Natural killer cell treated with Interleukin-12 subunit alpha and Interleukin-12 subunit beta and Interleukin-15 and Interleukin-18, amount 100 ng/mL, for 72 hours (primary cell): ENCODE measurements at regions not wholly inside any gene's neighbourhood (a gene's known extent, or its start where the extent isn't known, plus 50 kb on each side); places are given as distances from the start of the nearest gene placed in this dataset.

Experiments used
- ATAC-seq, 2 donors: fragments of 150-1000 bp; cut with Tn5 transposase in 1 of 2; sonication (Bioruptor Pico), chemical (Tn5 transposase) in 1 of 2; 2 replicates each; pipeline ENCODE4 v1.10.0; 2021
- DNase-seq: peaks from one replicate; pipeline ENCODE4 v3.0.0; 2022; ENCODE audit warnings: low spot score
- H3K27ac Mint-ChIP-seq, 2 donors: 1 replicate in 1 of 2; 2 replicates in 1 of 2; pipeline ENCODE4 v1.8.0; 2022; ENCODE audit warnings: mixed read lengths in 2 of 2, mild to moderate bottlenecking in 1 of 2, moderate library complexity in 1 of 2
- H3K27me3 Mint-ChIP-seq, 2 donors: 1 replicate in 1 of 2; 2 replicates in 1 of 2; pipeline ENCODE4 v1.8.0; 2022; ENCODE audit warnings: mixed read lengths in 2 of 2
- H3K36me3 Mint-ChIP-seq: one replicate; pipeline ENCODE4 v1.8.0; 2022; ENCODE audit warnings: mixed read lengths
- H3K4me1 Mint-ChIP-seq, 2 donors: 1 replicate in 1 of 2; 2 replicates in 1 of 2; pipeline ENCODE4 v1.8.0; 2022; ENCODE audit warnings: low read depth in 2 of 2, mixed read lengths in 2 of 2, mild to moderate bottlenecking in 1 of 2
- H3K4me3 Mint-ChIP-seq: one replicate; pipeline ENCODE4 v1.8.0; 2022; ENCODE audit warnings: mixed read lengths
- H3K9me3 Mint-ChIP-seq: 2 replicates; pipeline ENCODE4 v1.8.0; 2022; ENCODE audit warnings: mixed read lengths

DNA sequence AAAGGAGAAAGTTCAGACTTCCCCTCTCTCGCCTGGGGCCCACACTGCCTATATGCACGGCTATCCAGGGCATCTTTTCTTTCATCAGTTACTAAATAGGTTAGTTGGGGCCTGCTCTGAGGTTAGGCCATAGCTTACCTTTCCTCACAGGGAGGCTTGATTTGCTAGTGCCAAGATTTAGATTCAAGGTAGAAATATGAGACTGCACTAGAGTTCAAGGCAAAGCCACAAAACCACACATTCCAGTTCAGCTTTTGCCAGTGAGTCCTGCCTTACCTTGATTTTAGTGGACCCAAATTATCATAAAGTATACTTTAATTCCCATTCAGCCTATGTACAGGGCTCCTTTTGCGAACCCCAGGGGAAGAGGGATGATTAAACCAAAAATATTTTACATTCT, 762.8 kb downstream of the PDHA2 start:
- H3K4me1 Mint-ChIP-seq: no peaks in the 10 kb centered on the region
- no peaks in the 10 kb centered on the region for H3K36me3 Mint-ChIP-seq
- H3K27me3 Mint-ChIP-seq: no peaks in the 10 kb centered on the region
- no peak overlapping the region for H3K27ac Mint-ChIP-seq
- no peaks in the 10 kb centered on the region for H3K9me3 Mint-ChIP-seq
- ATAC-seq (no peak), DNase-seq (no peak)
- no peak overlapping the region for H3K4me3 Mint-ChIP-seq

DNA sequence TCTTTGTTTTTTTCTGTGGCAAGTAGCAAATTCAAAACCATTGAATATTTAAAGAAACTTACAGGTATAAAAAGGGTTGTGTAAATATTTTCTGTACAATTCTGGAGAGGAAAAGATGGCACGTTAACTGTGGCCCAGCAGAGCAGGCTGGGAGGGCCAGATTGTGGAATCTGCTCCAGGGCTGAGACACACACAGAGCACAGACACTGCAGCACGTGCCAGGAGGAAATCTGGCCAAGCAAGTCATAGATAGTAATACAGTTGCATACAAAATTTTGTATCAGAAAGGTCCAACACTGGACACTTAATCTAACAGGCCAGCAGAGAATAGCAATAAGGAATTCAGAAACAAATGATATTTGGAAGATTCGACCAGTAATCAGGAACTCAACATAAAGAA, 763.7 kb downstream of the PDHA2 start:
- no peak for DNase-seq
- no peak overlapping the region for H3K27ac Mint-ChIP-seq
- no peaks in the 10 kb centered on the region for H3K27me3 Mint-ChIP-seq

DNA sequence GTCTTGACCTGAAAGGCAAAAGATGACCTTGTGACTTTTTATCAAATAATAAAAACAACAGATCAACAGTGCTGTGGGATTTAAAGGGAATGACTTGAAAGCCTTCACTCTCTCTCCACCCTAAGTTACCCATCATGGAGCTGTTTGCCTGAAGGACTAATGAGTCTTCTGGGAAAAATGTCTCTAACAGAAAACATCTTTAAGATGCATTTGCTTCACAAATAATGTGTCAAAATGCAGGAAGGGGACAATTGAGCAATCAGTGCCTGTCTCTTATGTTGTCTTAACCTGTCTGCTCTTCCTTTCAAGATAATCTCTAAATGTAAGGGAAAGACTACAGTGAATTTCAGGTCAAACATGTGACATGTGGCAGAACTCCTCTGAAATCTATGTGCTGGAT, 766.6 kb downstream of the PDHA2 start:
- ATAC-seq: no peak

More for the DNA sequence above, 763.7 kb downstream of the PDHA2 start:
- Mint-ChIP-seq H3K4me3 (no peak overlapping the region), H3K36me3 (no peaks in the 10 kb centered on the region), H3K9me3 (peaks cover 7% of the 10 kb centered on the region), H3K4me1 (no peaks in the 10 kb centered on the region)
- no peak for ATAC-seq

DNA sequence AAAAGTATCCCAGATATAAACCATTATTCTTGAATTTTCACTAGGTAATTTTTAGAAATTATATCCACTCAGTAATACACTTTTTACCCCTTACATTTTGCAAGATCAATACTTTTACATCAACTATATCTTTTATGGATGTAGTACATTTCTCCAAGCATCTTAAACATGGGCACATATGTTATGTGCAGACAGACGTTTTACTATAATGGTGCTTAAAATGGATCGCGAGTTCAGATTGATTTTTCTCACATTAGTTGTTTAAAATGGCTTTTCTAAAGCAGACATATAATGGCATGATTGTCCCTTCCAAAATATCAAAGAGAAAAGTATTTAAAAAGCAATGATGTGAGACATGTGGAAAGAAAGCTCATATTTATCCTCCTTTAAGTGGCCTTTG, 786.1 kb downstream of the PDHA2 start:
- ATAC-seq (no peak), DNase-seq (no peak)
- Mint-ChIP-seq H3K9me3 (peaks cover 19% of the 10 kb centered on the region), H3K4me1 (no peaks in the 10 kb centered on the region), H3K27ac (no peak overlapping the region), H3K27me3 (no peaks in the 10 kb centered on the region), H3K36me3 (peaks cover 4% of the 10 kb centered on the region), H3K4me3 (no peak overlapping the region)

More for the DNA sequence above, 766.6 kb downstream of the PDHA2 start:
- Mint-ChIP-seq H3K36me3 (no peaks in the 10 kb centered on the region), H3K27ac (no peak overlapping the region), H3K9me3 (peaks cover 12% of the 10 kb centered on the region), H3K4me3 (no peak overlapping the region), H3K4me1 (no peaks in the 10 kb centered on the region), H3K27me3 (no peaks in the 10 kb centered on the region)
- no peak for DNase-seq

DNA sequence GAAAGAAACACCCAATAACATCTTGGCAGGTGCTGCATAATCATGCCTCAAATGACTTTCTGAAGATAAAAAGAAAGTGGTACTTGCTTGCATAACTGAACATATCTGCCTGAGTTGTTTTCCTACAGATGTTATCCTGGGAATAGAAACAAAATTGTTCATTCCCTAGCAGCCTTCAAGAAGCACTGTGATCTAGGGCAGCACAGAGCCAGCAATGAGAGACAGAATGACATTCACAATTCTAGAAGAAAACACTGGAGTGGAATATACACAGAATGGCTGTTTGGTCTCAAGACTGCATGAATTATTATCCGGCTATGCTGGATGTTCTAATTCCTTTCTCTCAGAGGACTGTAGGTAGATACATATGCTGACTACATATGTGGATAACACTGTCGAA, 790.9 kb downstream of the PDHA2 start:
- no peak for ATAC-seq
- no peaks in the 10 kb centered on the region for H3K4me1 Mint-ChIP-seq
- H3K36me3 Mint-ChIP-seq: peaks cover 4% of the 10 kb centered on the region

DNA sequence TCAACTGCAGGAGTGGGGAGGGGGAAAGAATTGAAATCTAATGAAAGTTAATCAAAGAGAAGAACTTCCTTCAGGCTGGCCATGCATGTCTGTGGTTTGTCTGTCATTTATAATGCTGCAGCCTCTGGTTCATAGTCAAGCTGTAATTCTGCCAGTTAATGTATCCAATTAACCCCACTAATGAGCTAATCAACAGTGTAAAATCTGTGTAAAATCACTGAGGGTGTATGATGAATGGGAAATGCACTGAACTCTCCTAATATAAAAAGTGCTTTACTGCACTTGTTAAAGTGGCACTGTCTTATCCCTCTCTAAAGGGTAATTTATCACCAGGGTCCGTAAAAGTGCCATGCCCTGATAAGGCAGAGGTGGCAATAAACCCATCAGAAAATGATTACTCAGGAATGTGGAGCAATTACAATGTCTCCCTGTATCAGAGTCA, 798.1 kb downstream of the PDHA2 start:
- H3K9me3 Mint-ChIP-seq: peaks cover 31% of the 10 kb centered on the region
- no peaks in the 10 kb centered on the region for H3K36me3 Mint-ChIP-seq
- no peak overlapping the region for H3K4me3 Mint-ChIP-seq
- H3K4me1 Mint-ChIP-seq: no peaks in the 10 kb centered on the region
- ATAC-seq: no peak
- H3K27ac Mint-ChIP-seq: no peak overlapping the region
- no peaks in the 10 kb centered on the region for H3K27me3 Mint-ChIP-seq
- DNase-seq: no peak

More for the DNA sequence above, 790.9 kb downstream of the PDHA2 start:
- peaks cover 9% of the 10 kb centered on the region for H3K9me3 Mint-ChIP-seq
- H3K27ac Mint-ChIP-seq: no peak overlapping the region
- no peak for DNase-seq
- no peak overlapping the region for H3K4me3 Mint-ChIP-seq
- H3K27me3 Mint-ChIP-seq: no peaks in the 10 kb centered on the region

DNA sequence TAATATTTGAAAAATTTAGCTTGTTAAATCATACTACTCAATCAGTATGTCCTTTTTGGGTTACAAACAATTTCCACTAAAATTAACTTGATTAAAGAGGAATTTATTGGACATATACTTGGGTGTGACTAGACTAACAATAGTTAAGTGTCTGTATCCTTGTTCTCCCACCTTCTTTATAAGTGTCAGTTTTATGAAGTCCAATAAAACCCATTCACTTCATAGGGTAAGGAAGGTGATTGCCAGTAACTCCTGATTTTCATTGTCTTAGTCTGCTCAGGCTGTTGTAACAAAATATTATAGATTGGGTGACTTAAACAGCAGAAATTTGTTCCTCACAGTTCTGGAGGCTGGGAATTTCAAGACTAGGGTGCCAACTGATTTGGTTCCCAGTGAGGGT, 800.0 kb downstream of the PDHA2 start:
- no peak overlapping the region for H3K4me3 Mint-ChIP-seq
- no peaks in the 10 kb centered on the region for H3K36me3 Mint-ChIP-seq
- H3K27ac Mint-ChIP-seq: no peak overlapping the region
- peaks cover 31% of the 10 kb centered on the region for H3K9me3 Mint-ChIP-seq
- DNase-seq: no peak
- no peak for ATAC-seq
- H3K4me1 Mint-ChIP-seq: no peaks in the 10 kb centered on the region
- H3K27me3 Mint-ChIP-seq: no peaks in the 10 kb centered on the region

DNA sequence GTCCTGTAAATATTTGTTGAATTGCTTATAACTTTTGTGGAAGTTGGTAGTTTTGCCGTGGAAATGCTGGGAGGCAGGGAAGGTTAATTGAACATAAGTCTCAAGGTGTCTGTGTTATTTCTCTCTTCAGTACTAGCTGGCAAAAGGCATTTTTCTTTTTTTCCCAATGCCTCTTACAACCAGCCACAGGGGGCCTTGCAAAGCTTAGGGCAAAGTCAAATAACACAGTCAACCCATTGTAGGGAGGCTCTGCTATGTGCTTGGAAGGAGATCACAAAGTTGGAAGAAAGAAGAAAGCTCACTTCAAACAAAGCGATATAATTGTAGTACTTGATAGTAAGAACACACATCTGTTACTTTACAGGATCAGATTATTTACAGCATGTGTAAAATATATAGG, 802.6 kb downstream of the PDHA2 start:
- Mint-ChIP-seq H3K27ac (no peak overlapping the region), H3K36me3 (peaks cover 2% of the 10 kb centered on the region), H3K4me1 (no peaks in the 10 kb centered on the region), H3K27me3 (no peaks in the 10 kb centered on the region), H3K4me3 (no peak overlapping the region), H3K9me3 (peaks cover 28% of the 10 kb centered on the region)
- ATAC-seq (no peak), DNase-seq (no peak)

DNA sequence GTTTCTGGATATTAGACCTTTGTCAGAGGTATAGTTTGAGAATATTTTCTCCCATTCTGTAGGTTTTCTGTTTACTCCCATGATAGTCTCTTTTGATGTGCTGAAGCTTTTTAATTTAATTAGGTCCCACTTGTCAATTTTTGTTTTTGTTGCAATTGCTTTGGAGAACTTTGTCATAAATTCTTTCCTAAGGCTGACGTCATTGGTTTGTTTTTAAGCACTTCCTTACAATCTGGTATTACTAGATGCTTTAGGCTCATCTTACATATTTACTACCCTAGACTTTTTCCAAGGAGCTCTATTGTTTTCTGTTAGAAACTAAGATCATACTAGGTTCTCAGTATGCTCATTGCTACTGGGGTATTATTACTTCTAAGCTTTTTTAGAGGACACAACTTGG, 806.3 kb downstream of the PDHA2 start:
- H3K9me3 Mint-ChIP-seq: peaks cover 14% of the 10 kb centered on the region
- H3K4me3 Mint-ChIP-seq: no peak overlapping the region
- ATAC-seq: no peak
- peaks cover 5% of the 10 kb centered on the region for H3K36me3 Mint-ChIP-seq
- H3K27me3 Mint-ChIP-seq: no peaks in the 10 kb centered on the region
- DNase-seq: no peak
- no peak overlapping the region for H3K27ac Mint-ChIP-seq
- no peaks in the 10 kb centered on the region for H3K4me1 Mint-ChIP-seq

DNA sequence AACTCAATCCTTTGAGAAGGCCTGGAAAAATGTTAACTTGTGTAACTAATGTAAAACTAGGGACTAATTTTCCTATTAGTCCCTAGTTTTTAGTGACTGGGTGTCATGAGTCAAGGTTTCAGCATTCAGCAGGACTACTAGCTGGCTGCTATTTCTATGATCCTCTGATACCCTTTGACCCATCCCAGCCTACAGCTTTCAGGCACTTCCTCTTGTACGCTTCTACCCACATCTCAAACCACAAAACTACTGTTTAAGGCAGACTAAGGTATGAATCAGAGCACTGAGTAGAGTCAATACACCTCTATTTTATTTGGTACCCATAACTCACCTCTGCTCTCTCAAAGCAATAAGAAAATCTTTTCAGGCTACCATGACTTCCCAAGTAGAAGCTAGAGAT, 809.6 kb downstream of the PDHA2 start:
- Mint-ChIP-seq H3K4me3 (no peak overlapping the region), H3K4me1 (no peaks in the 10 kb centered on the region), H3K36me3 (peaks cover 5% of the 10 kb centered on the region), H3K27ac (no peak overlapping the region), H3K9me3 (peaks cover 4% of the 10 kb centered on the region), H3K27me3 (no peaks in the 10 kb centered on the region)
- no peak for ATAC-seq
- DNase-seq: no peak

DNA sequence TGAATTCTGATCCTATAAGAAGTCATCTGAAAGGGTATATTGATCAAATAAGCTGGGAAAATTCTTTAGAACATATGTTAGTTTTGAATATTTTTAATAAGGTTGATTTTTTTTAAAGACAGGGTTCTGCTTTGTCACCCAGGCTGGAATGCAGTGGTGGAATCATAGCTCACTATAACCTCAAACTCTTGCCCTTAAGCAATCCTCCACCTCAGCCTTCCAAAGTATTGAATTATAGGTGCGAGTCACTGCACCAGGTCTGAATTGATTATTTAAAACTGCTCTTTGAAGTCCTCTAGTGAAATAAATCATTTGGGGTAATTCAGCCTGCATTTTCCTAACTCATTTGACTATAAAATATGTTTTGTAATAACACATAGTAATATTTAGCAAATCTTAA, 812.3 kb downstream of the PDHA2 start:
- Mint-ChIP-seq H3K36me3 (peaks cover 5% of the 10 kb centered on the region), H3K4me1 (no peaks in the 10 kb centered on the region)

DNA sequence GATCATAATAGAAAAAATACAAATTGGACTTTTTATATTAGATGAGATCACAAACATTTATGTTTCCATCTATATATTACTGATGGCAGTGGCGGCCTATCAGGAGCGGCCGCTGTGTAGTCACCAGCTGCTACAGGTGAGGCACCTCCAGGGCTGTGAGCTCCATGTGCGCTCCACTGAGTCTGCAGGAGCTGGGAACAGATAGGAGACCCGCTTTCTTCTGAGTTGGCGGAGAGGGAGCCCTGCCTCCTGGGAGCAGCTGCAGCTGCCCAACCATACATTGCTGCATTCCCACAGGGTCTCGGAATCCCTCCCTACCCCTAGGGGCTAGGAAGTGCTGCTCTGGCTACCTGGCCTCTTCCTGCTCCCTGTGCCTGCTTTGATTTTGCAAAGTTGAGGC, 812.9 kb downstream of the PDHA2 start:
- ATAC-seq (peak in 1 of 2 donors; percentile 27), DNase-seq (no peak)
- no peaks in the 10 kb centered on the region for H3K36me3 Mint-ChIP-seq
- H3K27ac Mint-ChIP-seq: no peak overlapping the region
- H3K4me1 Mint-ChIP-seq: no peaks in the 10 kb centered on the region
- no peak overlapping the region for H3K4me3 Mint-ChIP-seq
- H3K9me3 Mint-ChIP-seq: peaks cover 4% of the 10 kb centered on the region
- no peaks in the 10 kb centered on the region for H3K27me3 Mint-ChIP-seq

More for the DNA sequence above, 812.3 kb downstream of the PDHA2 start:
- no peak for ATAC-seq
- Mint-ChIP-seq H3K4me3 (no peak overlapping the region), H3K27me3 (no peaks in the 10 kb centered on the region), H3K27ac (no peak overlapping the region), H3K9me3 (peaks cover 3% of the 10 kb centered on the region)
- no peak for DNase-seq

DNA sequence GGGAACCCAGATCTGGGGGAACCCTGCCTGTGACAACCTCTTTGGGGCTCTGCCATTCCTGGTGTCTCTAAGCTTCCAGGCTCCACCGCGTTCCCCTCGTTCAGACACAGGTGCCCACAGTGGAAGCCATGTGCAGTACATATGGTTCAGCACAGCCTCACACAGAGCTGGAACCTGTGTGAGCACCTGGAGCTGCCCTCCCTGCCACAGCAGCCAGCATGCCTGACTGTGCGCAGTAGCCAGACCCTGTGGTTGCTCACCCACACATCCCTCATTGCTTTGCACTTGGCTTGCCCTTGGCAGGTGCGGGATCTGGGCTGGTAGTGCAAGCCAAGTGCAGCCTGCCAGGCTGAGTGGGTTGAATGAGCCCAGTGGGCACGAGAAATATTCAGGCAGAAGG, 814.2 kb downstream of the PDHA2 start:
- Mint-ChIP-seq H3K4me1 (no peaks in the 10 kb centered on the region), H3K27ac (no peak overlapping the region), H3K9me3 (peaks cover 9% of the 10 kb centered on the region), H3K4me3 (no peak overlapping the region), H3K27me3 (no peaks in the 10 kb centered on the region), H3K36me3 (no peaks in the 10 kb centered on the region)
- DNase-seq (no peak), ATAC-seq (peak in 1 of 2 donors; percentile 24)

DNA sequence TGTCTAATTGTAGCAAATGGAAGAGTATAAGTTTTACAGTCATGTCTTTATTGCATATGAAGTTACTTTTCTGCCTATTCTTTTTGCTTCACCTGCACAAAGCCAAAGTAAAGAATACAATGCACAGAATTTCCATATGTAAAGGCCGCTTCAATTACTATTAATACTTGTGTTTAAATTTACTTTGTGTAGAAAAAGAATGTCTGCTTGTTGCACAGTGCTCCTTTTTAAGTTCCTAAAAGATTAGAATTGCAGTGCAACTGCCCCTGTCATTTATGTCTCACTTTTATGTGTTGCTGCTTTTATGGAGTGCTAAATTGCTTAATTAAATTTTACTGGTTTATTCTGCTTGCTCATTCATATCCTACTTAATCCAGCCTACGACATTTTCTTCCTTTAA, 830.5 kb downstream of the PDHA2 start:
- H3K27ac Mint-ChIP-seq: no peak overlapping the region
- no peak for ATAC-seq
- H3K4me3 Mint-ChIP-seq: no peak overlapping the region
- H3K4me1 Mint-ChIP-seq: no peaks in the 10 kb centered on the region
- DNase-seq: no peak
- no peaks in the 10 kb centered on the region for H3K27me3 Mint-ChIP-seq
- peaks cover 2% of the 10 kb centered on the region for H3K36me3 Mint-ChIP-seq
- H3K9me3 Mint-ChIP-seq: peaks cover 13% of the 10 kb centered on the region

DNA sequence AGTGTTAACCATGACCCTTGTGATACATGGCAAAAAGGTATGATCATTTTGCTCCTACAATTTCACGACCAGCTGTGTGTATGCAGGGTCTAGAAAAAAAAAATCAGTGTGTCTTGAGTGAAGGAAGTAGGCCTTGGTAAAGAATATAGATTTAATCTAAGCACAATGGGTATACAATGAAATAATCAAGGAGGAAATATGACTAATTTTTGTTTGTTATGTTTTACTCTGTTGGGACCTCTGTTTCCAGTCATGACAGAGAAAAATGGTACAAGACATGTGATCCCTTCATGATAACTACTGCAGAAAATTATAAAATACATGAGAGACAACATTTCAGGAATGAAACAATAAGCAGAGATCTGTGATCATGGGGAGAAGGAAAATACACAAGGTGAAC, 835.5 kb downstream of the PDHA2 start:
- H3K9me3 Mint-ChIP-seq: peaks cover 19% of the 10 kb centered on the region
- no peak overlapping the region for H3K27ac Mint-ChIP-seq
- DNase-seq (no peak), ATAC-seq (no peak)
- no peak overlapping the region for H3K4me3 Mint-ChIP-seq
- no peaks in the 10 kb centered on the region for H3K4me1 Mint-ChIP-seq
- peaks cover 4% of the 10 kb centered on the region for H3K36me3 Mint-ChIP-seq
- H3K27me3 Mint-ChIP-seq: no peaks in the 10 kb centered on the region
